ENCODE measurements at regions not wholly inside any gene's neighbourhood (a gene's known extent, or its start where the extent isn't known, plus 50 kb on each side); places are given as distances from the start of the nearest gene placed in this dataset.

DNA sequence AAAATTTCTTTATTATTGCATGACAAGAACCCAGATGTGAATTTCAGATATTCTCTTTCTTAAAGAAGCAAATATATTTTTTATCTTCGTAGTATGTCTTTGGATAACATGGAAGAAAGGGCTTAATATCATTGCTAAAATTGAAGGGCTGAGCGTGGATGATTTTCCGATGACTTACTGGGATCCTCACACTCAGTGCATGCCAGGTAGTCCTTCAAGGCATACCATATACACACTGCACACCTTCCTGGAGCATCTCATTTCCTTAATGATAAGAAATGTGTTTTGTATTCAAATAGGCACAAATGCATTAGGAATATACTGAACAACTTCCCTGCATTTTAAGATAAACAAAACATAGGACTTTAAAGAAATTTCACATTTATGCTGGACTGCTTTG, 193.9 kb upstream of the MAP3K7 start:
- TF ChIP-seq, protein P1, sequence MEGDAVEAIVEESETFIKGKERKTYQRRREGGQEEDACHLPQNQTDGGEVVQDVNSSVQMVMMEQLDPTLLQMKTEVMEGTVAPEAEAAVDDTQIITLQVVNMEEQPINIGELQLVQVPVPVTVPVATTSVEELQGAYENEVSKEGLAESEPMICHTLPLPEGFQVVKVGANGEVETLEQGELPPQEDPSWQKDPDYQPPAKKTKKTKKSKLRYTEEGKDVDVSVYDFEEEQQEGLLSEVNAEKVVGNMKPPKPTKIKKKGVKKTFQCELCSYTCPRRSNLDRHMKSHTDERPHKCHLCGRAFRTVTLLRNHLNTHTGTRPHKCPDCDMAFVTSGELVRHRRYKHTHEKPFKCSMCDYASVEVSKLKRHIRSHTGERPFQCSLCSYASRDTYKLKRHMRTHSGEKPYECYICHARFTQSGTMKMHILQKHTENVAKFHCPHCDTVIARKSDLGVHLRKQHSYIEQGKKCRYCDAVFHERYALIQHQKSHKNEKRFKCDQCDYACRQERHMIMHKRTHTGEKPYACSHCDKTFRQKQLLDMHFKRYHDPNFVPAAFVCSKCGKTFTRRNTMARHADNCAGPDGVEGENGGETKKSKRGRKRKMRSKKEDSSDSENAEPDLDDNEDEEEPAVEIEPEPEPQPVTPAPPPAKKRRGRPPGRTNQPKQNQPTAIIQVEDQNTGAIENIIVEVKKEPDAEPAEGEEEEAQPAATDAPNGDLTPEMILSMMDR (IDR thresholded peaks at IDR 0.05; ENCODE audit: poor library complexity): no peak
- TF ChIP-seq EZH2 (IDR thresholded peaks at IDR 0.05; ENCODE audit: borderline replicate concordance) (no peak), EZH2phosphoT487 (IDR thresholded peaks at IDR 0.05; ENCODE audit: low read depth, severe bottlenecking, unreplicated experiment) (no peak)

All from hepatocyte (in vitro differentiated cells).